Upper lobe of left lung (tissue), 6 donors: ENCODE measurements at regions not wholly inside any gene's neighbourhood (a gene's known extent, or its start where the extent isn't known, plus 50 kb on each side); places are given as distances from the start of the nearest gene placed in this dataset.

Experiments
- ATAC-seq, 2 donors: fragments of 200-7000 bp; cut with Tn5 transposase; one replicate each; pipeline ENCODE4 v1.9.1; 2022; ENCODE audit warnings: mild to moderate bottlenecking in 2 of 2, moderate library complexity in 2 of 2; ENCODE audit not compliant: low FRiP score in 2 of 2
- DNase-seq, 2 donors: peaks; one replicate each; pipeline ENCODE4 v3.0.0-alpha.2; 2019 to 2020
- H3K27ac ChIP-seq, 4 donors: fragments of 200-600 bp; sonication (generic); one replicate each; pipeline ENCODE4 v1.5.1; 2016 to 2019
- H3K27me3 ChIP-seq, 4 donors: fragments of 200-600 bp; sonication (generic); one replicate each; pipeline ENCODE4 v1.5.1; 2017 to 2019
- H3K36me3 ChIP-seq, 4 donors: fragments of 200-600 bp; sonication (generic); one replicate each; pipeline ENCODE4 v1.5.1; 2016 to 2019
- H3K4me1 ChIP-seq, 4 donors: fragments of 200-600 bp; sonication (generic); one replicate each; pipeline ENCODE4 v1.5.1; 2018 to 2019
- H3K4me3 ChIP-seq, 4 donors: fragments of 200-600 bp; sonication (generic); one replicate each; pipeline ENCODE4 v1.5.1; 2017 to 2019; ENCODE audit warnings: mild to moderate bottlenecking in 2 of 4, moderate library complexity in 1 of 4
- H3K9me3 ChIP-seq, 4 donors: fragments of 200-600 bp; sonication (generic); one replicate each; pipeline ENCODE4 v1.5.1; 2018 to 2019
- EP300 ChIP-seq, 4 donors: sonication (generic); formaldehyde crosslinking; IDR thresholded peaks; one replicate each; pipeline ENCODE4 v1.5.1; 2017; ENCODE audit warnings: antibody characterized with exemption in 4 of 4, control low read depth in 2 of 4
- POLR2A ChIP-seq, 4 donors: fragments of 450-650 bp; IDR thresholded peaks; one replicate each; pipeline ENCODE4 v1.5.1; 2016 to 2017; ENCODE audit warnings: antibody characterized with exemption in 4 of 4, mild to moderate bottlenecking in 2 of 4
- POLR2AphosphoS5 ChIP-seq, 2 donors: sonication (generic); formaldehyde crosslinking; IDR thresholded peaks; one replicate each; pipeline ENCODE4 v1.5.1; 2017; ENCODE audit warnings: antibody characterized with exemption in 2 of 2
- WGBS, 2 donors: methylation state at CpG; one replicate each; pipeline ENCODE4 v1.1.5; 2017 to 2018; 5-methylcytosine and 5-hydroxymethylcytosine counted together
- TF ChIP-seq, protein P1 (sequence below), 6 experiments: fragments of 450-650 bp in 4 of 6; fragments of 200-600 bp in 2 of 6; sonication (generic) in 2 of 6; IDR thresholded peaks; one replicate each; pipeline ENCODE4 v1.5.1; 2016 to 2019; ENCODE audit warnings: antibody characterized with exemption in 6 of 6
- donor health status: DM: no; HTN: no; CAD: no; lungs with moderate emphysema.
- donor health status: DM: no; HTN: yes; CAD: no; lungs with severe emphysema.

DNA sequence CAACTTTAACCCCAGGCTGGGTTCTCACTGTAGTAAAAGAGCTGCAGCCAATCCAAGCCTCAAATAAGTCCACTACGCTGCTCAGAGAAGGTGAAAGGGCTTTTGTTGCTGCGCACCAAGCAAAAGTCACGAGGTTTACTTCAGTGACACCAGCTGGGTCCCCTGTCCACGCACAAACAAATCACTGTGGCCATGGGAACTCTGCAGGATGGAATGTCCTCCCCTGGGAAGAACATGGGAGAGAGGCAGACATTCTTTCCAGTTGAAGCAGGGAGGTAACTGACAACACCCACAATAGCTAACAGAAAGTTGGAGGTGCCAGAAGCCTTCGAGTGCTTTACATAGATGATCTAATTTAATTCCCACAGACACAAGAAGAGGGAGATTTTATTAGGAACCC, 181.9 kb downstream of the PMP22 start:
- Histone ChIP-seq H3K9me3 (no peaks in the 10 kb centered on the region), H3K27ac (no peak overlapping the region), H3K27me3 (no peaks in the 10 kb centered on the region), H3K4me3 (no peak overlapping the region), H3K36me3 (no peaks in the 10 kb centered on the region), H3K4me1 (no peaks in the 10 kb centered on the region)
- WGBS, 2 donors: 58 to 63% methylated on average over 5 of the region's 5 CpGs
- ATAC-seq: no peak
- TF ChIP-seq POLR2A (IDR thresholded peaks at IDR 0.05): no peak
- no peak for TF ChIP-seq POLR2AphosphoS5 (IDR thresholded peaks at IDR 0.05)
- no peak for DNase-seq

DNA sequence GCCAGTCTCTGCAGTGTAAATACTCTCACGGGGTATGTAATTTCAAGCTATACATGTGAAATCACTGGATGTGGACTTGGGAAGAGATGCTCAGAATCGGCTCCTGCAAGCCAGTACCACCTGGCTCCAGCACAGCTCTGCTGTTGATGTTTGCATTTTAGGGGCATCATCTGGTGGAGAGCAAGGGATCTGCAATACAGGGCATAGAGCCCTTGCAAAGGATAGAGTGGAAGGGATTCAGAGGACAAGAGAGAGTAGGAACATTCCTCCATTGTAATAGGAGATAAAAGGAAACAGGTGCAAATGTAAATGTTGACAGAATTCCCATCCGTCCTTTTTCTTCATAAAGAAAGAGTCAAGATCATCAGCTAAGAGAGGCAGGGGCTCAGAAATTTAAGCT, 184.1 kb downstream of the PMP22 start:
- H3K27me3 ChIP-seq: no peaks in the 10 kb centered on the region
- ATAC-seq (no peak), DNase-seq (no peak)
- H3K36me3 ChIP-seq: no peaks in the 10 kb centered on the region
- H3K4me3 ChIP-seq: no peak overlapping the region
- no peaks in the 10 kb centered on the region for H3K4me1 ChIP-seq
- WGBS, 2 donors: 62 to 80% methylated on average over 3 of the region's 3 CpGs
- no peaks in the 10 kb centered on the region for H3K9me3 ChIP-seq
- no peak overlapping the region for H3K27ac ChIP-seq
- TF ChIP-seq POLR2AphosphoS5 (IDR thresholded peaks at IDR 0.05) (no peak), EP300 (IDR thresholded peaks at IDR 0.05) (no peak), POLR2A (IDR thresholded peaks at IDR 0.05) (no peak)
- TF ChIP-seq, protein P1, sequence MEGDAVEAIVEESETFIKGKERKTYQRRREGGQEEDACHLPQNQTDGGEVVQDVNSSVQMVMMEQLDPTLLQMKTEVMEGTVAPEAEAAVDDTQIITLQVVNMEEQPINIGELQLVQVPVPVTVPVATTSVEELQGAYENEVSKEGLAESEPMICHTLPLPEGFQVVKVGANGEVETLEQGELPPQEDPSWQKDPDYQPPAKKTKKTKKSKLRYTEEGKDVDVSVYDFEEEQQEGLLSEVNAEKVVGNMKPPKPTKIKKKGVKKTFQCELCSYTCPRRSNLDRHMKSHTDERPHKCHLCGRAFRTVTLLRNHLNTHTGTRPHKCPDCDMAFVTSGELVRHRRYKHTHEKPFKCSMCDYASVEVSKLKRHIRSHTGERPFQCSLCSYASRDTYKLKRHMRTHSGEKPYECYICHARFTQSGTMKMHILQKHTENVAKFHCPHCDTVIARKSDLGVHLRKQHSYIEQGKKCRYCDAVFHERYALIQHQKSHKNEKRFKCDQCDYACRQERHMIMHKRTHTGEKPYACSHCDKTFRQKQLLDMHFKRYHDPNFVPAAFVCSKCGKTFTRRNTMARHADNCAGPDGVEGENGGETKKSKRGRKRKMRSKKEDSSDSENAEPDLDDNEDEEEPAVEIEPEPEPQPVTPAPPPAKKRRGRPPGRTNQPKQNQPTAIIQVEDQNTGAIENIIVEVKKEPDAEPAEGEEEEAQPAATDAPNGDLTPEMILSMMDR (IDR thresholded peaks at IDR 0.05): no peak

DNA sequence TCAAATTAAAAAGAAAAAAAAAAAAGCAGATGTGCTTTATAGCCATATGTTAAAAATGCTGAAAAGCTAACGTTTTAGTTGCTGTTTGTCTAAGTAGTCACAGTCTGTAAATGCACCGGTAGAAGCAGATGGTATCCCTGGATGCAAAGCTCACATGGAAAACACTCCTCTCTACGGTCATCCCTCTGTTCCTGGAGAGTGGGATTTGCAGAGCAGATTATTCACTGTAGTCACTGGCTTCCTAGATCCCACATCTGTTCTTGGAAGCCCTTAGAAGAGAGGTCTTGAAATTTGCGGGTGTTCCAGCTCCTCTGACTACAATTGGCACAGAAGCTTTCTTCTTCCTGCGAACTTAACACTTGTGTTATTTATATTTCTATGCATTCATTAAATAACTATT, 186.6 kb downstream of the PMP22 start:
- no peaks in the 10 kb centered on the region for H3K9me3 ChIP-seq
- no peak overlapping the region for H3K27ac ChIP-seq
- no peaks in the 10 kb centered on the region for H3K4me1 ChIP-seq
- WGBS, 2 donors: 65 to 75% methylated on average over 5 of the region's 5 CpGs
- H3K36me3 ChIP-seq: no peaks in the 10 kb centered on the region
- TF ChIP-seq, protein P1 (IDR thresholded peaks at IDR 0.05): no peak
- no peak for TF ChIP-seq POLR2AphosphoS5 (IDR thresholded peaks at IDR 0.05)
- no peak for TF ChIP-seq POLR2A (IDR thresholded peaks at IDR 0.05)
- TF ChIP-seq EP300 (IDR thresholded peaks at IDR 0.05): no peak
- H3K4me3 ChIP-seq: no peak overlapping the region
- no peak for DNase-seq
- no peak for ATAC-seq
- no peaks in the 10 kb centered on the region for H3K27me3 ChIP-seq

DNA sequence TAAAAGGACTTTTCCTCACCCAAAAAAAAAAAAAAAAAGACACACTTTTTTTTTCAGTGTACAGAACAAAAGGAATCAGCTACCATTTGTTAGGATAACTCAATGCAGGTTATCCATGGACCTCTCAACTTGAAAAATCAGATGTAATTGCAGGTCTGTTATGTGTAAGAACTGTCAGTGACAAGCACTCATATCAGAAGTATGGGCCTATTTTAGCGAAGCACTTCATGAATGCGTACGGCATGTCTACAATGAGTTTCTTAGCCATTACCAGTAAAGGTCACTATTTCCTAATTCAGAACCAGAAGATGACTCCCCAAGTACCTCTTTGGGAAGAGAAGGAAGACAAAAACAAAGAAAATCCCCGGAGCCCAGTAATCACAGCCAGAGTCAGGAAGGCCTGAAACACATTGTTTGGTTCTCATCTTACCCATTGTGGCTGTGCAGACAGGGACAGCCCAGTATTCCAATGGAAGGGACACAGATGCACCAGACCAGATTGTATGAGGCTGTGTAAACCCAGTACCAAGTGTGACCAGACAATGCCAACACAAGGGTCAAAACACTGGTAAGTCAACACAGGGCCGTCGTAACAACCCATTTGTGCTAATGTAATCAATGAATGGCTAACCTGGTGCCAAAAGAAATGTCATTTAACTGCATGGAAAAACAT, 188.0 kb downstream of the PMP22 start:
- ATAC-seq: no peak
- H3K36me3 ChIP-seq: no peaks in the 10 kb centered on the region
- WGBS, 2 donors: 87 to 89% methylated on average over 6 of the region's 6 CpGs

DNA sequence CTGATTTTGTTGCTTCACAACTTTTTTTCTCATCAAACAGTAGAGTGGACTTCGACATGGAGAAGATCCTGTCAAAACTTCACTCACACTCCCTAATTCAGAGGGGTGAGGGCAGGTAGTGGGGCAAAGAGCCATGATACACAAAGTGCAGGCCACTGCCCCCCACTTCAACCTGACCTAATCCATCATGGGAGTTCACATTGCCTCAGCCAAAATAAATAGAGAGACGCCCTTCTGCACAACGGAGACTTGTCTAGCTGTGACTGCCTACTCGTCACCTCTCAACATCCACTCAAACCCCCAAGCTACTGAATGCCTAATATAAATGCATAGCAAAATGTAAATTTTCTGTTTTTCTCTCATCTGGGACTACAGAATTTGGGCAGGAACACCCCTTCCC, 213.2 kb downstream of the PMP22 start:
- Histone ChIP-seq H3K36me3 (no peaks in the 10 kb centered on the region), H3K9me3 (no peaks in the 10 kb centered on the region), H3K4me1 (no peaks in the 10 kb centered on the region), H3K27ac (no peak overlapping the region), H3K4me3 (no peak overlapping the region), H3K27me3 (no peaks in the 10 kb centered on the region)
- DNase-seq (peak in 1 of 2 donors; percentile 30), ATAC-seq (no peak)
- WGBS, 2 donors: 31 to 56% methylated on average over 4 of the region's 4 CpGs
- TF ChIP-seq EP300 (IDR thresholded peaks at IDR 0.05) (no peak), POLR2A (IDR thresholded peaks at IDR 0.05) (no peak), POLR2AphosphoS5 (IDR thresholded peaks at IDR 0.05) (no peak)
- TF ChIP-seq, protein P1 (IDR thresholded peaks at IDR 0.05): no peak

More for the DNA sequence above, 188.0 kb downstream of the PMP22 start:
- H3K4me3 ChIP-seq: no peak overlapping the region
- no peak for DNase-seq
- H3K27me3 ChIP-seq: no peaks in the 10 kb centered on the region
- TF ChIP-seq EP300 (IDR thresholded peaks at IDR 0.05) (no peak), POLR2A (IDR thresholded peaks at IDR 0.05) (no peak), POLR2AphosphoS5 (IDR thresholded peaks at IDR 0.05) (no peak)
- TF ChIP-seq, protein P1 (IDR thresholded peaks at IDR 0.05): no peak
- no peak overlapping the region for H3K27ac ChIP-seq
- no peaks in the 10 kb centered on the region for H3K4me1 ChIP-seq
- no peaks in the 10 kb centered on the region for H3K9me3 ChIP-seq
